ENCODE measurements at regions not wholly inside any gene's neighbourhood (a gene's known extent, or its start where the extent isn't known, plus 50 kb on each side); places are given as distances from the start of the nearest gene placed in this dataset.

GRCh38 chr2:173448938-173449471 is 94.3 kb downstream of the CDCA7 start (continued):
- TF ChIP-seq LRRFIP1 (CRISPR knock-in tag; conservative IDR thresholded peaks at IDR 0.05) = no peak
- TF ChIP-seq POGZ (CRISPR knock-in tag; IDR thresholded peaks at IDR 0.05) = peak; percentile 79
- TF ChIP-seq SNAPC4 (CRISPR knock-in tag; IDR thresholded peaks at IDR 0.05) = no peak
- TF ChIP-seq SMC3 (IDR thresholded peaks at IDR 0.05; ENCODE audit: low read length) = peak; percentile 80
- TF ChIP-seq NR2F6 (IDR thresholded peaks at IDR 0.05) = no peak
- 0 out of 2 replicates have a peak, but pooled peaks have one; percentile 6 for TF ChIP-seq NR2F6 (CRISPR knock-in tag; IDR thresholded peaks at IDR 0.05)
- TF ChIP-seq ZNF30 (CRISPR knock-in tag; IDR thresholded peaks at IDR 0.05) = no peak
- TF ChIP-seq ZNF44 (CRISPR knock-in tag; IDR thresholded peaks at IDR 0.05) = no peak
- no peak for TF ChIP-seq ZNF616 (CRISPR knock-in tag; IDR thresholded peaks at IDR 0.05; ENCODE audit: low read depth)
- no peak for TF ChIP-seq SIN3A (IDR thresholded peaks at IDR 0.05; ENCODE audit: borderline replicate concordance, low read depth, low read length)
- TF ChIP-seq GABPA (IDR thresholded peaks at IDR 0.05; ENCODE audit: low read depth, low read length) = peak; percentile 64
- peak; percentile 90 for TF ChIP-seq GABPA (CRISPR knock-in tag; IDR thresholded peaks at IDR 0.05; ENCODE audit: low read depth)
- no peak for TF ChIP-seq IKZF1 (IDR thresholded peaks at IDR 0.05)
- TF ChIP-seq ESRRA (CRISPR knock-in tag; IDR thresholded peaks at IDR 0.05; ENCODE audit: low read depth) = no peak
- no peak for TF ChIP-seq SOX6 (IDR thresholded peaks at IDR 0.05)
- peak; percentile 45 for TF ChIP-seq SOX6 (CRISPR knock-in tag; IDR thresholded peaks at IDR 0.05)
- no peak for TF ChIP-seq ZBTB43 (CRISPR knock-in tag; conservative IDR thresholded peaks at IDR 0.05)
- TF ChIP-seq ZNF512B (CRISPR knock-in tag; IDR thresholded peaks at IDR 0.05; ENCODE audit: borderline replicate concordance) = 0 out of 2 replicates have a peak, but pooled peaks have one; percentile 36
- peak; percentile 68; the same call in 1 of the 2 replicates for TF ChIP-seq ZNF124 (CRISPR knock-in tag; IDR thresholded peaks at IDR 0.05)
- TF ChIP-seq GPN1 (CRISPR knock-in tag; IDR thresholded peaks at IDR 0.05; ENCODE audit: borderline replicate concordance) = no peak
- no peak for TF ChIP-seq SNRNP70 (IDR thresholded peaks at IDR 0.05; ENCODE audit: low read depth, low read length)
- peak; percentile 95 for TF ChIP-seq XRCC5 (optimal IDR thresholded peaks at IDR 0.05; ENCODE audit: low read length)

Measured in HepG2 (cell line).